ENCODE measurements at regions not wholly inside any gene's neighbourhood (a gene's known extent, or its start where the extent isn't known, plus 50 kb on each side); places are given as distances from the start of the nearest gene placed in this dataset.

DNA sequence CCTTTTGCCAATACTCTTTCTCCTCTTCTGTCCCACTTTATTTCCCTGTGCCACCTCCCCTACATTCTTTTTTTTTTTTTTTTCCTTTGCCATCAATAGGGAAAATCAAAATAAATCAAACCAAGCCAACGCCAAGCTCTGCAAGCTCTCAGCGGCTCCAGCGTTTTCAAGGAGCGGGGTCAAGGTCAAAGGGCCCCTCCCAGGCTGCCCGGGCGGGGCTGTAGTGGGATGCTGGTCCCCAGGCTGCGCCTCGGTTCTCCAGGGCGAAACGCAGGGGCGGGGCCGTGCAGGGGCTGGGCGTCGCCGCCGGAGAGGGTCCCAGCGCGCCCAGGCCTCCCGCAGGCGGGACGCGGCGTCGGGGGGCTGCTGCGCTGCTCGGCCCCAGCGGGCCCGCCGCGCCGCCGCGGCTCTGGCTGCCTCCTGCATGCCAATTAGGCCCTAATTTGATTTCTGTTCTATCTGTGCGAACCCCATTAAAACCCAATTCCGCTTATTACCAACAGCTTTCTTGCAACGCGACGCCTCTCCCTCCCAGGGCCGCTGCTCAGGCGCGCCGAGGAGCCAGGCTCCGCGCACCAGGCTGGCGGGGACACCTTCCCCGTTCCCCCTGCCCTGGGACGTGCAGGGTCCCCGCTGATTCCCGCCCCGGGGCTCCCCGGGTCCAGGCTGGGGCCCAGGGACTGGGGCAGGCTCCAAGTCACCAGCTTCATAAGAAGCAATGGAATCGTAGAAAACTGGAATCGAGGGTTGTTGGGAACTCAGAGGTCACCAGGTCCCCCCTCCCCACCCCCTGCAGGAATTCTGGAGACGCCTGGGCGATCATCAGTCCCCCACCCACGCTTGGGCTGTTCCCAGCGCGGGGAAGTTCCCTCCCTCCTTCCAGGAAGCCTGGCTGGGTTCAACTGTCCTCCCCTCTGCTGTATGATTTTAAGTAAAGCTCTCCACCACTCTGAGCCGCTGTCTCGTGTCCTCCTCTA lies 50.7 kb upstream of the MAP1LC3B2 start:
- no peak for TF ChIP-seq SIN3A (IDR thresholded peaks at IDR 0.05; ENCODE audit: borderline replicate concordance, insufficient read depth, low read depth, low read length)
- no peak for TF ChIP-seq CTCF (IDR thresholded peaks at IDR 0.05)
- TF ChIP-seq, protein P1, sequence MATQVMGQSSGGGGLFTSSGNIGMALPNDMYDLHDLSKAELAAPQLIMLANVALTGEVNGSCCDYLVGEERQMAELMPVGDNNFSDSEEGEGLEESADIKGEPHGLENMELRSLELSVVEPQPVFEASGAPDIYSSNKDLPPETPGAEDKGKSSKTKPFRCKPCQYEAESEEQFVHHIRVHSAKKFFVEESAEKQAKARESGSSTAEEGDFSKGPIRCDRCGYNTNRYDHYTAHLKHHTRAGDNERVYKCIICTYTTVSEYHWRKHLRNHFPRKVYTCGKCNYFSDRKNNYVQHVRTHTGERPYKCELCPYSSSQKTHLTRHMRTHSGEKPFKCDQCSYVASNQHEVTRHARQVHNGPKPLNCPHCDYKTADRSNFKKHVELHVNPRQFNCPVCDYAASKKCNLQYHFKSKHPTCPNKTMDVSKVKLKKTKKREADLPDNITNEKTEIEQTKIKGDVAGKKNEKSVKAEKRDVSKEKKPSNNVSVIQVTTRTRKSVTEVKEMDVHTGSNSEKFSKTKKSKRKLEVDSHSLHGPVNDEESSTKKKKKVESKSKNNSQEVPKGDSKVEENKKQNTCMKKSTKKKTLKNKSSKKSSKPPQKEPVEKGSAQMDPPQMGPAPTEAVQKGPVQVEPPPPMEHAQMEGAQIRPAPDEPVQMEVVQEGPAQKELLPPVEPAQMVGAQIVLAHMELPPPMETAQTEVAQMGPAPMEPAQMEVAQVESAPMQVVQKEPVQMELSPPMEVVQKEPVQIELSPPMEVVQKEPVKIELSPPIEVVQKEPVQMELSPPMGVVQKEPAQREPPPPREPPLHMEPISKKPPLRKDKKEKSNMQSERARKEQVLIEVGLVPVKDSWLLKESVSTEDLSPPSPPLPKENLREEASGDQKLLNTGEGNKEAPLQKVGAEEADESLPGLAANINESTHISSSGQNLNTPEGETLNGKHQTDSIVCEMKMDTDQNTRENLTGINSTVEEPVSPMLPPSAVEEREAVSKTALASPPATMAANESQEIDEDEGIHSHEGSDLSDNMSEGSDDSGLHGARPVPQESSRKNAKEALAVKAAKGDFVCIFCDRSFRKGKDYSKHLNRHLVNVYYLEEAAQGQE (IDR thresholded peaks at IDR 0.05; ENCODE audit: insufficient read depth in 1 of 2, low read depth in 2 of 2, low read length in 1 of 2) = no peak
- TF ChIP-seq POLR2AphosphoS5 (IDR thresholded peaks at IDR 0.05; ENCODE audit: low read depth, low read length) = no peak

Data from Panc1 (cell line).